ENCODE measurements at regions not wholly inside any gene's neighbourhood (a gene's known extent, or its start where the extent isn't known, plus 50 kb on each side); places are given as distances from the start of the nearest gene placed in this dataset.

DNA sequence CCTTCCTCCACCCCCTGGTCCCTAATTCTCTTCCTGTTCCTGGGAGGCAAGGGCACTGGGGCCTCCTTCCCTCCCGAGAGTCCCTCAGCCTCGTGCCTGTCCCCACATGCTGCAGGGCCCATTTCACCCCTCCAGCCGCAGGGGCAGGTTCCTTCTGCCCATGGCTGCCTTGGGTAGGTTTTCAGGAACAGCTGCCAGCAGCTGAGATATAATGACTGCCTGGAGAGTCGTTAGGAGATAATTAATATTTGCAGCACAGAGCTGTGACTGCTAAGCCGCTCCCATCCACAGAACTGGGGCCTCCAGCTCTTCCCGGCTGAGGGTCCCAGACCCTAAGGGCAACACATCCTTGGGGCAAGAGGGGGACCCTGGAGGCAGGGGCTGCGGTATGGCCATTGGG, 211.9 kb upstream of the LHX5 start:
- peak; percentile 39 for DNase-seq

- no peak for DNase-seq
Measured at GRCh38 chr12:113680868-113681267, 209.2 kb upstream of the LHX5 start.

- DNase-seq, result no peak
Measured at GRCh38 chr12:113678223-113679119, 206.8 kb upstream of the LHX5 start.

GRCh38 chr12:113676547-113676946, 204.9 kb upstream of the LHX5 start:
- no peak for DNase-seq

- no peak for DNase-seq
Measured at GRCh38 chr12:113676117-113676516, 204.4 kb upstream of the LHX5 start.

DNA sequence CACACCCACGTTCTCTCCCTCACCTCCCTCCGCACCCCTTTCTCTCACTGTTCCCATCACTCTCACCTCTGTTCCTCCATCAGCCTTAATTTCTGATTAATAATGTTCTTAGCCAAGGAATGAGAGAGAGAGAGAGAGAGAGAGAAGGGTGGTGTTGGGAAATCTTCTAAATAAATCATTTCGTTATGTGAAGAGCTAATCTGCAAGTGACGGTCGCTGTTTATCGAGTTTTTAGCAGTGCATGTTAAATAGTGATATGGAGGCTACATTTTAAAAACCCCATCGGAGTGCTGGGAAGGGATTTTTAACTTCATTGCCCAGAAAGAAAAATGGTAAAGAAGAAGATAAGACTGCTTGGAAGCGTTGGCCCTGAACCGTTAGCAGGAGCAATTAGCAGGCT, 203.3 kb upstream of the LHX5 start:
- DNase-seq, result no peak

DNA sequence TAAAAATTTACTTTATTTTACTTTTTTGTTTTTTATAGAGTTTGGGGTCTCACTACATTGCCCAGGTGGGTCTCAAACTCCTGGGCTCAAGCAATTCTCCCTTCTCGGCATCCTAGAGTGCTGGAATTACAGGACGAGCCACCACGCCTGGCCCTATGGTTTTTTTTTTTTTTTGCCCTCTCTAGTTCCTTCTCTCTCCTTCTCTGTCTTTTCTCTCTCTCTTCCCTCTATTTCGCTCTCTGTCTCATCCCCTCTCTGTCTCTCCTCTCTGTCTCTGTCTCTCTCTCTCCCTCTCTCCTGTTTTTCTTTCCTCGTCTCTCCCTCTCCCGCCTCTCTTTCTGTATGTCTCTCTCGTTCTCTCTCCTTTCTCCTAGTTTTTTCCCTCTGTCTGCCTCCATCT, 202.6 kb upstream of the LHX5 start:
- no peak for DNase-seq

DNA sequence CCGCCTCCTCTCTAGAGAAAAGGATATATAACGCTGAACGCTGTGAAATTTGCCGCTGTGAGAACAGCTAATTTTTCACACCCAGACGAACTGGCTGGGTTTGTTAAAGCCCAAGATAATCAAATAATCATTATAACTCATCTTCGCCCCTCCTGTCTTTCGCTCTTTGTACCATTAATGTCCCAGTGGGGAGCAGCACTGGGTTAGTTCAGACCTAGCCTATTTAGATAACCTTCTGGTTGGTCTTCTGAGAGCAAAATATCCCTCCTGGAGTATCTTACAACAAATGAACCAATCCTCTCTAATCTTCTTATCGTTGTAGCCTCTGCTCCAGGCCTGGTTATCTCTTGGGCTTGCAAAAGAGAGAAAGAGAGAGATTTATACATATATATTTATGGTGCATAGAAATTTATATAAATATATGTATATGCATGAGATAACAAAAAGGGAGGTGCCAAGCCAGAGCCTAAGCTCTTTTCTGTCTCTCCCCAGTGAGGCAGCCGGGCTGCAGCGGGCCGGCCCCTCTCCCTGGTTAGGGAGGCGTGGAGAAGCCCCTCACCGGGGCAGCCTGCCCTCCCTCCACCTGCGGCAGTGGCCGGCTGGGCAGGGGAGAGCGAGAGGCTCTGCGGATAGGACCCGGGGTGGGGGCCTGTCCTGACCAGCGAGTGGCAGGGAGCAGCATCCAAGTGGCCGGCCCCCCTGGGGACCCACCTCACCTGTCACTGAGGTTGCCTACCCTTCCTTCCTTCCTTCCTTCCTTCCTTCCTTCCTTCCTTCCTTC, 202.0 kb upstream of the LHX5 start:
- no peak for DNase-seq

GRCh38 chr12:113670742-113671141, 199.1 kb upstream of the LHX5 start:
- no peak for DNase-seq

GRCh38 chr12:113667676-113668356, 196.1 kb upstream of the LHX5 start:
- DNase-seq, result no peak

DNA sequence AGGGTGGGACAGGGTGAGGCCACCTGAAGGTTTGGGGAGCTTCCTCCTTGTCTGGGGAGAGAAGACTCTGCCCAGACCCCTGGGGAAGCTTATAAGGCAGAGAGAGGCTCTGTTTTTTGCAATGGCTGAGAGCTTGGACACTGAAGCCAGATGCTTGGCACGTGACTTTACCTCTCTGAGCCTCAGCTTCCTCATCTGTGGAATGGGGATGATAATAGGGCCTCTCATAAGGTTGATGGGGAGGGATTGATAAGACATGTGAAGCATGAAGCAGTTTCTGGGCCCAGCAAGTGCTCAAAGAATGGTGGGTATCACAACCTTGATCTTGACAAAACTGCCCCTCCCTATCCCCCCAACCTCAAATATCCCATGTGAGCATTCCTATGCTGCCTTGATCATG, 195.4 kb upstream of the LHX5 start:
- DNase-seq, result no peak

DNA sequence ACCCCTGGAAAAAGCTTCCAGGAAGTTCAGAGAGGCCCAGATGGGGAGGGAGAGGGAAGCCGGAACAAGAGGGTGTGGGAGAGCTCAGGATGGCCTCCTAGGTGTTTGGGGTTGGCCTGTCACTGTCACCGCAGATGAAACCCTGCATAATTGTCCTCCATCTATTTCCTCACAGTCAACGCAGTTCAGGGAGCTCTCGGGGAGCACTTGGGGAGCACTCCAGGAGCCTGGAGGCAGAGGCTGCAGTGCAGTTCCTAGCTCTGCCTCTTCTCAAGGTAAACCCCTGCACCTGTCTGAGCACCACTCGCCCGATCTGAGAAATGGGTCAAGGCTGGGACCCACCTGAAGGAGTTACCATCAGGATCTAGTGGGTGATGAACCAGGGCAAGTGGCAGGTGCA, 194.6 kb upstream of the LHX5 start:
- no peak for DNase-seq

DNA sequence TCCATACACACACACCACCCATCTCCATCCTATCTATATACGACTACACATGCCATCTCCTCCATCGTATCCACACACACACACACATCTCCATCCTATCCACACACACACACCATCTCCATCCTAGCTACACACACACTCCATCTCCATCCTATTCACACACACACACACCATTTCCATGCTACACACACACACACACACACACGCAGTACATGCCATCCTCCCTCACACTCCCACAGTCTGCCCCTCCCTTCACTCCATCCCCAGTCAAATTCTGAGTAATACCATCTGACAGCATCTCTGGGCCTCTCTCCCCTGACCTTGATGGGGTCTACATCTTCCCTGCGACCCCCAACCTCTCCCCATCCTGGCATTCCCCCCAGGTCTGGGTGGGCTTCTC, 193.8 kb upstream of the LHX5 start:
- no peak for DNase-seq

GRCh38 chr12:113664224-113664681, 192.6 kb upstream of the LHX5 start:
- no peak for DNase-seq

DNA sequence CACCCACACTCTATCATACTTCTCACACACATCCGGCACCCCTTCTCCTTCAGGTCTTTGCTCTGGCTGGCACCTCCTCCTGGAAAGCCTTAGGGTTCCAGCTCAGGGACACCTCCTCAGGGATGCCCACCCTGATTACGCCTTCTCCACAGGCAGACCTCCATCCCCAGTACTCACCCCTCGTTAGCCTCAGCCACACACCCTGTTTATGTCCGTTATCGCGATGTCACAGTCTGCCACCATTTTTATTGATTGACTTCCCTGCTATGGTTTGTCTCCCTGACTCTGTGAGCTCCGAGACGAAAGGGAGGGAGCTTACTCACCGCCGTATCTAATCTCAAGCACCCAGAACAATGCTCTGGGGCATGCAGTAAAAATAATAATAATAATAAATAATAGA, 191.7 kb upstream of the LHX5 start:
- no peak for DNase-seq

- DNase-seq, result no peak
Measured at GRCh38 chr12:113660936-113661335, 189.3 kb upstream of the LHX5 start.

- no peak for DNase-seq
Measured at GRCh38 chr12:113659416-113659815, 187.7 kb upstream of the LHX5 start.

- no peak for DNase-seq
Measured at GRCh38 chr12:113659015-113659414, 187.3 kb upstream of the LHX5 start.

- no peak for DNase-seq
Measured at GRCh38 chr12:113658006-113658655, 186.5 kb upstream of the LHX5 start.

DNA sequence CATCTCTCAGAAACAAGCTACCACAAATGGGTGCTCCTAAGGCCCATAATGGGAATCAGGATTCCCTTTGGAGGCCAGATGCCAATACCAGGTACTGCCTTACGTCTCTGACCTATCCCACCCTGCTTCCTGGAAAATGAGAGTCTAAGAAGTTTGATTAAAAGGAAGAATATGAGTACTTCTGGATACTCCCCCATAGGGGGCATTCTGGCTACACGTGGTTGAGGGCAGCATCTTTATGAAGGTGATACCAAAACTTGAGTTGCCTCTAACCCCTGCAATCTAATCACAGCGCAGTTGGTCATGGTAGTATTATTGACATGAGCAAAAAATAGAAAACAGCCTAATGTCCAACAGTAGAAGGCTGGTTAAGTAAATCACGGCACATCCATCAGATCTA, 184.2 kb upstream of the LHX5 start:
- DNase-seq, result no peak

- no peak for DNase-seq
Measured at GRCh38 chr12:113655479-113655878, 183.8 kb upstream of the LHX5 start.

DNA sequence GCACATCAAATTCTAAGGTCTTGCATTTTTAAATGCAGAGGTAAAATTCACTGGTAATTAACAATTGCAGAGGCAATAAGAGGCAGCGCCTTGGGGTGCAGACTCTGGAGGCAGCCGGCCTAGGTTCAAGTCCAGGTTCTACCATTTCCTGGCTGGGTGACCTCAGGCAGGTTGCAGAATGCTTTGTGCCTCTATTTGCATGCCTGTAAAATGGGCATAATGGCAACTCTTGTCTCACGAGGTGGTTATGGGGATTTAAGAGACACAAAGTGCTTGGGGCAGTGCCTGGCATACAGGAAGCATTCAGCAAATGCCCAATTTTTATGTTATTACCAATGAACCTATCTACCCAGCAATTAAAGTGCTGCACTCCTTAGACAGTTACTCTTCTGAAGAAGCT, 180.0 kb upstream of the LHX5 start:
- DNase-seq, result no peak

DNA sequence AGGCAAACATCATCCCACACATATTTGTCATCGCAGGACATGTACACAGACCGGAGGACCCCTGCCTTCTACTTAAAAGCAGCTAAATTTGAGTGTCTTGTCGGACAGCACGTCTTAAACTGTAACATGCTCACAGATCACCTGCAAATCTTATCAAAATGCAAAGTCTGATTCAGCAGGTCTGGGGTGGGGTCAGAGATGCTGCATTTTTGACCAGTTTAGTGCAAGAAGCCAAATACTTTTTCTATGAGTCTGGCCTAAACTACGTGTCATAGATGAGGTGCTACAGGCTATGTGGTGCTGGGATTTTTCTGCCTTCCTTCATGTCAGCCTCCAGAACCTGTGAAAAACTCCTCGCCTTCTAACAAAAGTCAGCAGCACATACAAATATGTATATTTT, 178.8 kb upstream of the LHX5 start:
- DNase-seq, result no peak
